Caco-2 (cell line): ENCODE measurements at regions not wholly inside any gene's neighbourhood (a gene's known extent, or its start where the extent isn't known, plus 50 kb on each side); places are given as distances from the start of the nearest gene placed in this dataset.

ENCODE experiments used
- BruUV-seq: library from RNA; stranded (reverse); fragments of 400-500 nt; replicated peaks from 2 replicates; lab custom pipeline; 2021; lab: Mats Ljungman, UMichigan
- CTCF ChIA-PET: fragments of 300-600 bp; sonication (Branson Sonifier 250); formaldehyde crosslinking; loops from one replicate; lab custom pipeline; 2022; ENCODE audit warnings: antibody characterized with exemption; lab: Charles Lee
- POLR2A ChIA-PET: fragments of 300-600 bp; sonication (Branson Sonifier 250); formaldehyde crosslinking; loops from one replicate; lab custom pipeline; 2022; ENCODE audit warnings: antibody characterized with exemption; lab: Charles Lee
- DNase-seq, 2 experiments: peaks; one replicate each; pipeline versions ENCODE4 v3.0.0 to v3.0.0-alpha.2; 2020 to 2022
- H3K27me3 ChIP-seq: replicated peaks from 2 replicates; pipeline ENCODE4 v1.6.0; 2011; ENCODE audit warnings: low read length; ENCODE audit not compliant: control insufficient read depth, insufficient read depth
- H3K36me3 ChIP-seq: 2 replicates; pipeline ENCODE4 v1.5.1; 2011; ENCODE audit warnings: low read length; ENCODE audit not compliant: control insufficient read depth, insufficient read depth
- H3K4me1 ChIP-seq: fragments of 250-450 bp; sonication (Bioruptor Pico); 2 replicates; pipeline ENCODE4 v1.5.1; 2020; ENCODE audit warnings: mild to moderate bottlenecking
- H3K4me3 ChIP-seq: 2 replicates; pipeline ENCODE4 v1.5.1; 2011; ENCODE audit warnings: low read depth, mild to moderate bottlenecking, control low read depth, low read length
- H3K9me3 ChIP-seq: fragments of 250-450 bp; sonication (Bioruptor Pico); 2 replicates; pipeline ENCODE4 v1.5.1; 2020; ENCODE audit warnings: mild to moderate bottlenecking, moderate library complexity
- H3K27ac Mint-ChIP-seq: one replicate; pipeline ENCODE4 v1.8.0; 2022; ENCODE audit warnings: mixed read lengths; ENCODE audit not compliant: unreplicated experiment
- H3K27me3 Mint-ChIP-seq: one replicate; pipeline ENCODE4 v1.8.0; 2022; ENCODE audit warnings: mixed read lengths; ENCODE audit not compliant: insufficient read depth, unreplicated experiment
- H3K36me3 Mint-ChIP-seq: one replicate; pipeline ENCODE4 v1.8.0; 2022; ENCODE audit warnings: mild to moderate bottlenecking, mixed read lengths; ENCODE audit not compliant: insufficient read depth, unreplicated experiment
- H3K4me1 Mint-ChIP-seq: one replicate; pipeline ENCODE4 v1.8.0; 2022; ENCODE audit warnings: low read depth, mixed read lengths; ENCODE audit not compliant: unreplicated experiment
- H3K4me3 Mint-ChIP-seq: one replicate; pipeline ENCODE4 v1.8.0; 2022; ENCODE audit warnings: mild to moderate bottlenecking, moderate library complexity, mixed read lengths; ENCODE audit not compliant: unreplicated experiment
- H3K9me3 Mint-ChIP-seq: one replicate; pipeline ENCODE4 v1.8.0; 2022; ENCODE audit warnings: mixed read lengths; ENCODE audit not compliant: unreplicated experiment
- intact Hi-C: fragments of 100-400 bp; cut with micrococcal nuclease; formaldehyde crosslinking; loops from one replicate; pipeline ENCODE4 v1.10.0; 2022; ENCODE audit not compliant: unreplicated experiment
- TF ChIP-seq, protein P1 (sequence below), 2 experiments: fragments of 200-600 bp in 1 of 2; IDR thresholded peaks; 1 replicate in 1 of 2; 2 replicates in 1 of 2; pipeline versions ENCODE4 v1.5.1 to v1.8.0; 2011 to 2022; ENCODE audit warnings: antibody characterized with exemption in 1 of 2, control low read depth in 1 of 2, inconsistent platforms in 1 of 2, low read depth in 1 of 2, low read length in 1 of 2, mild to moderate bottlenecking in 1 of 2, moderate library complexity in 1 of 2; ENCODE audit not compliant: insufficient read depth in 1 of 2, severe bottlenecking in 1 of 2, unreplicated experiment in 1 of 2

DNA sequence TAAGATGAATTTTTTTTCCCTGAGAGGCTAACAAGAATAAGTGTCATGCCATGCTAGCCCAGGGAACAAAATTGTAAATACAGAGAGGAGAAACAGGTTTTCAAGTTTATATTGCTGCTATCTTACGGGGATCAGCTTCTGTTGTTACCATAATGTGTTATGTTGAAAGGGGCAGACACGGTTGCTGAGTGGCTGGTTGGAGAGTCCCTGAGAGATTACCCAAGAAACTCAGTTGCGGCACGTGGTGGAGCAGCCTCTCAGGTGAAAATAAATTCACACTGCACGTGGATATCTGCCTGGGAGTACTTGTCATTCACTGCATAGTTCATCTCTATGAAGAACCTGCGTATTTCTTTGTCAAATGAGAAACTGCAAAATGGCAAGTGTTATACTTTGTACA is 293.6 kb downstream of the TDRD3 start:
- H3K4me3 ChIP-seq: no peak overlapping the region
- Mint-ChIP-seq H3K27me3 (peaks cover 21% of the 10 kb centered on the region), H3K4me1 (no peaks in the 10 kb centered on the region), H3K36me3 (no peaks in the 10 kb centered on the region), H3K9me3 (no peaks in the 10 kb centered on the region), H3K27ac (no peak overlapping the region), H3K4me3 (no peak overlapping the region)
- ChIA-PET CTCF (no interaction called here), POLR2A (no interaction called here)
- BruUV-seq: no TSS peak
- DNase-seq: no peak
- TF ChIP-seq, protein P1, sequence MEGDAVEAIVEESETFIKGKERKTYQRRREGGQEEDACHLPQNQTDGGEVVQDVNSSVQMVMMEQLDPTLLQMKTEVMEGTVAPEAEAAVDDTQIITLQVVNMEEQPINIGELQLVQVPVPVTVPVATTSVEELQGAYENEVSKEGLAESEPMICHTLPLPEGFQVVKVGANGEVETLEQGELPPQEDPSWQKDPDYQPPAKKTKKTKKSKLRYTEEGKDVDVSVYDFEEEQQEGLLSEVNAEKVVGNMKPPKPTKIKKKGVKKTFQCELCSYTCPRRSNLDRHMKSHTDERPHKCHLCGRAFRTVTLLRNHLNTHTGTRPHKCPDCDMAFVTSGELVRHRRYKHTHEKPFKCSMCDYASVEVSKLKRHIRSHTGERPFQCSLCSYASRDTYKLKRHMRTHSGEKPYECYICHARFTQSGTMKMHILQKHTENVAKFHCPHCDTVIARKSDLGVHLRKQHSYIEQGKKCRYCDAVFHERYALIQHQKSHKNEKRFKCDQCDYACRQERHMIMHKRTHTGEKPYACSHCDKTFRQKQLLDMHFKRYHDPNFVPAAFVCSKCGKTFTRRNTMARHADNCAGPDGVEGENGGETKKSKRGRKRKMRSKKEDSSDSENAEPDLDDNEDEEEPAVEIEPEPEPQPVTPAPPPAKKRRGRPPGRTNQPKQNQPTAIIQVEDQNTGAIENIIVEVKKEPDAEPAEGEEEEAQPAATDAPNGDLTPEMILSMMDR (IDR thresholded peaks at IDR 0.05; ENCODE audit: insufficient read depth in 1 of 2, low read depth in 1 of 2, low read length in 1 of 2, severe bottlenecking in 1 of 2, unreplicated experiment in 1 of 2): no peak
- H3K9me3 ChIP-seq: no peaks in the 10 kb centered on the region
- no peaks in the 10 kb centered on the region for H3K4me1 ChIP-seq
- intact Hi-C loops: no loop called here
- no peaks in the 10 kb centered on the region for H3K27me3 ChIP-seq
- no peaks in the 10 kb centered on the region for H3K36me3 ChIP-seq

DNA sequence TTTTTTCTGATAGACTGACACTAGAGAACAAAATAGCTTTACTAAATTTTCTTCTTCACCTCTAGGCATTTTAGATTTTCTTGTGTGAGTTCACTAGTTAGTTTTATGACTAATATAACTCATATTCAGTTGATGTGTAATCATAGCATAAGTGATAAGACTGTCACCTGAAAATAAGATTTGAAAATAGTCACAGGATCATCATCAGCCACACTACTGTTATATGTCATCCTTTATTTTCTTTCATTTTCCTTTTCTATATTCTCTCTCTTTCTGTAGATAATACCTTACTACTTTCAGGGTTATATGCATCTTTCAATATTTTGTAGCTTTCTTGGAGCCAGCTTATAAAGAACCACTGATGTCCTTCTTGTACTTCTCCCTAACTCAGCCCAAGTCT is 292.6 kb downstream of the TDRD3 start:
- no peak overlapping the region for H3K27ac Mint-ChIP-seq
- H3K9me3 Mint-ChIP-seq: no peaks in the 10 kb centered on the region
- H3K4me3 ChIP-seq: no peak overlapping the region
- POLR2A ChIA-PET: no interaction called here
- intact Hi-C loops: no loop called here
- H3K9me3 ChIP-seq: no peaks in the 10 kb centered on the region
- no peaks in the 10 kb centered on the region for H3K27me3 ChIP-seq
- H3K36me3 ChIP-seq: no peaks in the 10 kb centered on the region
- no peaks in the 10 kb centered on the region for H3K36me3 Mint-ChIP-seq
- no peak overlapping the region for H3K4me3 Mint-ChIP-seq
- no peak for DNase-seq
- peaks cover 21% of the 10 kb centered on the region for H3K27me3 Mint-ChIP-seq
- H3K4me1 ChIP-seq: no peaks in the 10 kb centered on the region
- CTCF ChIA-PET: no interaction called here
- H3K4me1 Mint-ChIP-seq: no peaks in the 10 kb centered on the region
- TF ChIP-seq, protein P1 (IDR thresholded peaks at IDR 0.05; ENCODE audit: insufficient read depth in 1 of 2, low read depth in 1 of 2, low read length in 1 of 2, severe bottlenecking in 1 of 2, unreplicated experiment in 1 of 2): no peak
- BruUV-seq: no TSS peak

DNA sequence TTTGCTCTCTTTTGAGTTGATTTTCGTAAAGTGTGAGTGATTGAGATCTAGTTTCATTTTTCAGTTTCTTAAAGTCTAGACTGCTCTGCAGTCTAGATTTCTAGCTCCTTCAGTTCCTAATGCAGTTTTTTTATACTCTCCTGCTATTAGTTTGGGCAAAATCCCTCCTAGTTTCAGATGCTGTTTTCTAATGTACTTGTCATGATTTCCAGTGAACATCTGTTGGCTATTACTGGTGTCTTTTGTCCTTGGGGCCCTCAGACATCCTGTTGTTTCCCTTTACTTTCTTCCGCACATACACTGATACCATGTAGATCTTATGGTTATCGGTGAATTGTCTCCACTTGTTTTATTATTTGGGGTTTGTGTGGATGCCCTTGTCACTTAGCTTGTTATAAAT is 292.1 kb downstream of the TDRD3 start:
- no peaks in the 10 kb centered on the region for H3K9me3 ChIP-seq
- H3K4me3 ChIP-seq: no peak overlapping the region
- peaks cover 21% of the 10 kb centered on the region for H3K27me3 Mint-ChIP-seq
- BruUV-seq: no TSS peak
- intact Hi-C loops: no loop called here
- no peaks in the 10 kb centered on the region for H3K9me3 Mint-ChIP-seq
- no peak for DNase-seq
- H3K4me1 ChIP-seq: no peaks in the 10 kb centered on the region
- no peaks in the 10 kb centered on the region for H3K36me3 ChIP-seq
- no peak overlapping the region for H3K27ac Mint-ChIP-seq
- CTCF ChIA-PET: no interaction called here
- no peak overlapping the region for H3K4me3 Mint-ChIP-seq
- POLR2A ChIA-PET: no interaction called here
- no peaks in the 10 kb centered on the region for H3K36me3 Mint-ChIP-seq
- TF ChIP-seq, protein P1 (IDR thresholded peaks at IDR 0.05; ENCODE audit: insufficient read depth in 1 of 2, low read depth in 1 of 2, low read length in 1 of 2, severe bottlenecking in 1 of 2, unreplicated experiment in 1 of 2): no peak
- H3K27me3 ChIP-seq: no peaks in the 10 kb centered on the region
- no peaks in the 10 kb centered on the region for H3K4me1 Mint-ChIP-seq
